ENCODE measurements at regions not wholly inside any gene's neighbourhood (a gene's known extent, or its start where the extent isn't known, plus 50 kb on each side); places are given as distances from the start of the nearest gene placed in this dataset.
"Not testable (repeated sequence)": the region's sequence is repeated elsewhere in the genome, so short reads cannot be mapped to it uniquely, and the experiment has no call there.

GRCh38 chr5:67889870-67890269 lies 325.7 kb upstream of the PIK3R1 start:
- TF ChIP-seq CTCF (IDR thresholded peaks at IDR 0.05); EZH2 (IDR thresholded peaks at IDR 0.05; ENCODE audit: borderline replicate concordance, insufficient read depth, low read depth, low read length, poor library complexity, severe bottlenecking): not testable (repeated sequence)

Data from B cell (primary cell).